NCI-H510A treated with DMSO at 0.1 percent for 48 hours (cell line): ENCODE measurements at regions not wholly inside any gene's neighbourhood (a gene's known extent, or its start where the extent isn't known, plus 50 kb on each side); places are given as distances from the start of the nearest gene placed in this dataset.

Experiments
- DNase-seq: peaks from one replicate; lab custom pipeline; 2025; lab: John Stamatoyannopoulos, UW

DNA sequence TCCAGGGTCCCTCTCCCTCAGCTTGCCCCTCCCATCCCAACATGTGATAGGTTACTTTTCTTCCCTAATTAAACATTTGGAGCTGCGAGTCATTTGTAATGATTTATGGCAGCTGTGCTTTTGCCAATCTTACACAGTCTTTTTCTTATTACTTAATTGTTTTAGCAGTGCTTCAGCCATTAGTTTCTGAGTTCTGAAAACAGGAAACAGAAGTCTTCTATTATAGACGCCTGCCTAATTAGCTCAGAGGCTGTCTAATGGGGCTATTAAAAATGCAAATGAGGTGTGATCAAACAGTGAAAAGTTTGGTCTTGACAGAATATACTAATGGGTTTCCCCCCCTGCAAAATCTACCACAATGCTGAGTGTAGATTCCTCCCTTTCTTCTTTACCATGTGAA, 388.3 kb upstream of the CELF4 start:
- no peak for DNase-seq

DNA sequence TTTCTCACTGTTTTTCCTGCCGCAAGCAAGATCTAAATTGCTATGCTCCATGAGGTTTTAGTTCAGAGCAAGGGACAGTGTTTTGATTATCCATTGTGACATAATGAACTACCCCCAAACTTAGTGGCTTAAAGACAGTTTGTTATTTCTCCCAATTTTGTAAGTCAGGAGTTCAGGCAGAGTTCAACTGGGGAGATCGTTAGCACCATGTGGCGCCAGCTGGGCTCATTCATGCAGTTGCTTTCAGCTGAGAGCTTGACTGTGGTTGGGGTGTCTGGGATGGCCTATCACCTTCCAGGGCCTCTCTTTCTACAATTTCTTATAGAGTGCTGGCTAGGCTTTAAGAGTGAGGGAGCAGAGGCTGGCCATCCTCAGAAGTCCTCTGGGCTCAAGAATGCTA, 382.9 kb upstream of the CELF4 start:
- no peak for DNase-seq

DNA sequence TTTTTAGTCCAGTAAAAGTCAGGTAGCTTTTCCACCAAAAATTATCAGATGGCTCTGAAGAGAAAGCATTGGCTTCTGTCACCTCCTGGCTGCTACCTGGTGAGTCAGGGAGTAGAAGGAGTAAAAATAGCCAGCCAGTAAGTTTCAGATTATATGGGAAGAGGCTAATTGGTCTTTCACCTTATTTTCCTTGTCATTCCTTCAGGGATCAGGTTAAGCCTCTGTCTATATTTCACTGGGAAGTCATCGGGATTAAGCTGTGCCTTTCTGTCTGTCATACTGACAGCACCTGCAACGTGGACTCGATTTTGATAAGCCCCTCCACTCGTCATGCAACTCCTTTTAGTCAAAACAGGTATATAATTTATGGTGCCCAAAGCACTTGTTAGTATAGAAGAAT, 380.7 kb upstream of the CELF4 start:
- DNase-seq, result no peak

DNA sequence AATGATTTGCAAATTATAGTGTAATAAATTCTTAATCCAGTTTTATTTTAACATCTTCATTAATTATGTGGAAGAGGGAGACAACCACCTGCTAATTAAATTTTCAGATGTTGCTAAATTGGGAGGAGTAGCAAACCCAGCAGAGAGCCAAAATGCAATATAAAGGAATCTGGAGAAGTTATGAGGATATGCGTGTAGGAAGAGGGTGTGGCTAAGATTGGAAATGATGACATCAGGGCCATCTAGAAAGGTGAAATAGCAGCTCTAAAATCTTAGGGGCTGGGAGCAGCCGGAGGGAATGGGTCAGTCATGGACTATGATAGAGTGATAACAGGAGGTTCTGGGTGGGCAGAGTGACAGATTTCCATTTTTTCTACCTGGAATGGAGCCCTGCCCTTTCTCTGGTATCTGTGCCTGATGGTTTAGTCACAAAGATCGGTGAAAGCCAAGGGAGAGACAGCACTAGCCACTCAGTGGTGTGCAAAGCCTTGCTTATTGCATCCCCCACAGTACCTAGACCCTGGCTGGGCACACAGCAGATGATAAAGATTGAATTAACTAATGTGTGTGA, 379.2 kb upstream of the CELF4 start:
- DNase-seq, result no peak

DNA sequence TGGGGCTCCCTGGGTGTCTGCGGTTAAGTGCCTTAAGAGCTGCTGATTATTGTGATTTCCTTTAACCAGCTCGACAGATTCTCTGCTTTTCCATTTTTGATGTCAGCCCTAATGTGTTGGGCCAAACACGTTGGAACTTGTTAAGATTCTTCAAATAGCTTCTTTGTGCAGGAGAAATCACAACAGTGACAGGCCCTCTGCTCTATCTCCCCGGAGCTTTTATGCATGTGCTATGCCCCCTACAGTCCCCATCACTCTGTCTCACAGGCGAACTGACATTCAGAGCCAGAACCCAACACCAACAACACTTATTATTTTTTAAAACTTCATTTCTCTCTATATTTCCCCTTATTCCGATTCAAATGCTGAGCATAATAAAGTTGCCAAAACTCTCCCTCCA, 371.7 kb upstream of the CELF4 start:
- DNase-seq, result no peak

DNA sequence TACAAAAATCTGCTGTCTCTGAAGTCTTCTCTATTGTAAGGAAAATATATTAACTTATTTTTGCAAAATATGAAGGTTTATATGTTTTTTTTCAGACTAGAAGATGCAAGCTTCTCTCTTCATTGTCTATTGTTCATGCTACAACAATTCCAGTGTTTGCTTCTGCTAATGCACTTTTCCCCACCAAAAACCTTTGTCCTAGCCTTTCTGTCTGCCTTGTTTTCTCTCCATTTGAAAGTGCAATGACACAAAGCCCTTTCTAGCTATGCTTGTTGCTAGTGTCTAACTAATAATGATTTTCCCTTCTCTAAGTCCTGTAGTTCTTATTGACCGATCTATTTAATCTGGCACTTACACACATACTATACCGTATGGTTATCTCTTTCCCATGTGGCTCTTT, 369.5 kb upstream of the CELF4 start:
- no peak for DNase-seq

DNA sequence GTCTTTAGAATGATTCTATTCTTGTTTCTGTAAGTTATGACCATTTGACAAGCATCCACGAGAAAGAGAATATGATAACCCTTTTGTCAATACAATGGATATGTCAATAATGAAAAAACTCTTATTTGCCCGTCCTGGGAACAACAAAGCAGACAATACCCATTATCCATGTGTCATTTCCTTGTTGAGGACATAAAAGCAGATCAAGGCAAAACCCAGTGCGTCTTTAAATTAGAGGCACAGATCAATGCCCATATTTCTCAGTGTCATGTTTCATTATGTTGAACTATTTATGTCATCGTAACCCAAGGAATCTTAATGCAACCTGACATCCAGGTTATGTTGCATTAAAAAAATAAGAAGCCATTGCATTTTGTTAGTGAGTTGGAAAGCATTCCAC, 365.0 kb upstream of the CELF4 start:
- no peak for DNase-seq

DNA sequence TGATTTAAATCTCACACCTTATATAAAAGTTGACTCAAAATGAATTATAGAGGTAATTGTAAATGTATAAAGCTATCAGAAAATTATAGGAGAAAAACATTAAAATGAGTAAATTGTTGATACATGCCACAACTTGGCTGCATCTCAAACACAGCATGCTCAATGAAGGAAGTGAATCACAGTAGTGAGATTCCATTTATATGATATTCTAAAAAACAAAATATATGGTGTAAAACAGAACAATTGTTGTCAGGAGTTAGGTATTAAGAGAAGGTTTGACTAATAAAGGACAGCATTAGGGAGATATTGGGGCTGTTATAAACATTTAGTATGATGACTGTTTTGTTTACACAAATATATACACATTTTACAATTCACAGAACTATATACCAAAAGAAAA, 356.6 kb upstream of the CELF4 start:
- DNase-seq, result no peak

DNA sequence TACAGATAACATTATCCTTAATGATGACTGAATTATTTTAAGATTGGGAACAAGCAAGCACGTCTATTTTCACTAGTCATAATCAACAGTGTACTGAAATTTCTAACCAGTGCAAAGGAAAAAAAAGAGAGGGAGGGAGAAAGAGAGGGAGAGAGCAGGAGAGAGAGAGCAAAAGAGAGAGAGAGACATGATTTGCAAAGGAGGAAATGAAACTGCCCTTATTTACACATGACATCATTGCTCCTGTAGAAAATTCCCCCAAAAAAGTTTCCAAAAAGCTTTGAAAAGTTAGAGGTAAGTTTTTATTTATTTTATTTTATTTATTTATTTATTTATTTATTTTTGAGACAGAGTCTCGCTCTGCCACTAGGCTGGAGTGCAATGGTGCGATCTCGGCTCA, 355.3 kb upstream of the CELF4 start:
- DNase-seq, result no peak

DNA sequence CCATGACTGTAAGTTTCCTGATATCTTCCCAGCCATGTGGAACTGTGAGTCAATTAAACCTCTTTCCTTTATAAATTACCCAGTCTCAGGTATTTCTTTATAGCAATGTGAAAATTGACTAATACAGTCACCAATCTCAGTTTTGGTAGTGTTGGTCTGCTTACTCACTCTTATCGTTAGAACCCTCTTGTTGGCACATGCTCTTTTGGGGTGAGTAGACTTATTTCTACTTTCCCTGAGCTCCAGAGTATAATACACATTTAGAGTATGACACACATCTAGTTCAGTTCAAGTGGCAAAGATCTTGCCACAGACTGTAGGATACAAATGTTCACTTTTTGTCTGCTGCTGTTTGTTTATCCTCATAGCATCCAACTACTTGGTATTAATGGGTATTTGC, 347.5 kb upstream of the CELF4 start:
- DNase-seq, result no peak

DNA sequence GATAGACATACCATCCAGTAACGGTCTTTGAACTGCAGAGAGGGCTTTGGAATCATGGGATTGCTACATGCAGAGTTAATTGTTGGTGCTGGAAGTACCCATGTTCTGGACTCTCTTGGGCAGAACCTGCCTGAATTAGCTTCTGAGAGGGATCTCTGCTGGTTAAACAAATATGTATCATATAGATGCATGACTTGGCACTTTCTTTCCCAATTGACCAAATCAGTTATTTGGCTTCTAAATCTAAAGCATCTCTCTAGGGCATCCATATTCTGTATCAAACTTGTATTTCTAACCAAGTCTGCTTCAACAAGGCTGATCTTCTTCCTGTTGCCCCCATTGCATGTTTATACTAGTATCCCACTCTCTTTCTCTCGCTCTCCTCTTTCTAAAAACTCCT, 336.7 kb upstream of the CELF4 start:
- DNase-seq, result no peak

DNA sequence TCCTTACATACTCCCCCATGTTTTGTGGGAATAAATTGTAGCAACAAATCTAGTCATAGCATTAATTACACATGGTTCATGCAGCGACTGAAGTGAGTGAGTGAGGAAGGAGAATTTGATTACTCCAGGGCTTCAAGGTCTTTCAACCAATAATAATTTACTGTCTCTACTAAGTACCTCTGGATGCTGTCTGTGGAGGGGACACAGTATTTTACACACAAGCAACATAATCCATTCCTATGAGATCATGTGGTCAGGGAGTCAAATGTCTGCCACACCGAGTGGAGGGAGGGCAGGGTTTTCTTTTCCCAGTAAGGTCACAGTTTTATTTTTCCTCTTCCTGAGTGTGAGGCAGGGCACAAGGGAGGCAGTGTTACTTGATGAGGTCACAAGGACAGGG, 334.7 kb upstream of the CELF4 start:
- DNase-seq, result no peak

DNA sequence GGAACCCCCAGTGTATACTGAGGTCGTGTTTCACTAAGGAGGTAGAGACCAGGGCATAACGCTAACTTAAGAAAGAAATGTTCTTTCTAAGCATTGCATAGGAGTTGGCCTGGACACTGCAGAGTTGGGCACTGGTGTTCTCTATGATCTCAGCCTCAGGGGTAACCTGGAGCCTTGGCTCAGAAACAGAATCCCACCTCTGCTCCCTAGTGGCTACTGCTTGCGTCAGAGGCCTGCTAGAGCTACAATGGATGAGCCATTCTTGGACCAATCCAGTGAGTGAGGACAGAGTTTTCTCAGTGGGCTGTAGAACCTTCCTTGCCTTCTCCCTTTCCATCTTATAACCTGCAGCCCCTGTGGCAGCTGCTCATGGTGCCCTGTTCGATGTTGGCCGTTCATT, 324.4 kb upstream of the CELF4 start:
- DNase-seq, result no peak

DNA sequence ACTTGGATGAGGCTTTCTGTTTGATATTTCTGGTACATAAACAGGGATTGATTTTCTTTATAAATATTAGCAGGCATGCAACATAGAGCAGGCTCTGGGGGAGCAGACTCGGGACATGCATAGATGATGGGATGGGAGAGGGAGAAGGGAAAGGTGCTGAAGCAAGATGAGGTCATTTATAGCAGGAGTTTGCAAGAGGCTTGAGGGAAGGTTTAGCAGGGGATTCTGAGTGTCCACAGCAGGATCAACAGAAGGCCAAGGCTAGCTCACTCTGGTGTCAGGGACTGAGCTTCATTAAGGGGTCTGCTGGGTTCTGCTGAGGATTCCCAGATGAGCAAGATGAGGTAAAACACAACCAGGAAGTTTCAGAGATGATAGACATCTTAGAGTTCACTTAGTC, 309.1 kb upstream of the CELF4 start:
- no peak for DNase-seq

DNA sequence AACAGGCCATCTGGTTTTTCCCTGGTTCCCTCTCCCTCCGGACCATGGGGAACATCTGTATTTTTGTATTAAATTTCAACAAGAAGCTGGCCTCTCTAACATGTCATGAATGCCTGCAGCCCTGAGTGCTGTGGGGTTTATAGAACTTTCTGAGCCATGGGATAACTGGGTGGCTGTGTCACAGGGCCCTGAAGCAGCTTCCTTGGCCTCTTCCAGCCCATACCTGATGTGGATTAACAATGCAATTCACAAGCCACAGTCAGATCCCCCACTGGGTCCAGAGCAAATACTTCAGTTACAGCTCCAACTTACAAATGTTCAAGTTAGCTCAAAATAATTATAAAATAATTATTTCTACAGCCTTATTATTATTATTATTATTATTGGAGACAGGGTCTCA, 307.8 kb upstream of the CELF4 start:
- DNase-seq, result no peak

DNA sequence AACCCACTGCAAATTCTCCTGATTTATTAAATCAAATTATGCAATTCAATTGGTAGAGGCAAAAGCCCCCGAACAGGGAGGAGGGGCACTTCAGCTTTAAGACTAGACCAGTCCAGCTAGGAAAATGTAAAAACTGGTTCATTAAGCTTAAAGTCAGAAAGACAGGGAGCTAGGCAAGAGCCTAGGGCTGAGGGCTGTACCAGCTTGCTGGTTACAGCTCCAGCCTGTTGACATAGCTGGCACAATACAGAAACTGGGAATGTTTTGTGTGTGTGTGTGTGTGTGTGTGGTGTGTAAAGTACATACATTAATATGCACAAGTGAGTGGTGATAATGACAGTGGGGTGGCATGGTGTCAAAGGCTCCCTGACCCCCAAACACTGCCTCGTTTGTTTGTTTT, 307.0 kb upstream of the CELF4 start:
- DNase-seq, result no peak

DNA sequence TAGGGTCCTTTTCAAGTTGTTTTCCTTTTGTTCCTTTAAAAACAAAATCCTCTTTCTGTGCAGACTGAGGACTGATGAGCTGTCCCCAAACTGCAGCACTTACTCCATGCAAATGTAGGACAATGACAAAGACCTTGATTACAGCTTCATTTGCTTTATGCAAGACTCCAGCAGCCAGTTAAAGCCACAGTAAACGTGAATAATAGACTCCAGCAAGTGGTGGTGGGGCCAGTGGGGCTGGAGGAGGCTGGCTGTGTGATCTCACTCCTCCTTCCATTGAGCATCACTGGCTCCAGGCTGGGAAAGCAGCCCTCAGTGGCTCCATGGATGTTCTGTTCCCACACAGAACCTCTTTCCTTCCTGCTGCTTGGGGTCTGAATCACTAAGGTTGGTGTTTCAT, 306.0 kb upstream of the CELF4 start:
- no peak for DNase-seq

DNA sequence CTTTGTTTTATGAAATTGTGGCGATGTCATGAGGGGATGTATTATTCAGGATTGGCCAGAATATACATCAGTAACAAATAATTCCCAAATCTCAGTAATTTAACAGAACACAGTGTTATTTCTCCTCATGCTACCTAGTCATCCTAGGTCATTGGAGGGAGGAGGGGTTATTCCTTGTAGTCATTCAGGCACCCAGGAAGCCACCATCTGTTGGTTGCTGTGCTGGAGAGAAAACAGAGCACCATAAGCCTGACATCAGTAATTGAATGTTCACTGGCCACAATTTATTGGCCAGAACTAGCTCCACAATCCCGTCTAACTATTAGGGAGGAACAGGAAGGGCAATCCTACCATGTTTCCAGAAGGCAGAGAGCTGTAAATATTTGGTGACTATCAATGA, 303.5 kb upstream of the CELF4 start:
- DNase-seq, result no peak

DNA sequence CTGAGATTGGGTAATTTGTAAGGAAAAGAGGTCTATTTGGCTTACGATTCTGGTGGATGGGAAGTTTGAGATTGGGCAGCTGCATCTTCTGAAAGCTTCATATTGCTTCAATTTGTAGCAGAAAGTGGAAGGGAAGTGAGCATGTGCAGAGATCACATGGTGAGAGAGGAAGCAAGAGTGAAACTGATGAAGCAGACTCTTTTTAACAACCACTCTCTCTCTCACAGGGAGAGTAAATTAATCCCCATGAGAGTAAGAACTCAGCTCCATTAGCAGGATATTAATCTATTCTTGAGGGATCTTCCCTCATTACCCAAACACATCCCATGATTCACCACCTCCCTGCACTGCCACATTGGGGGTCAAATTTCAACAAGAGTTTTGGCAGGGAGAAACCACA, 298.5 kb upstream of the CELF4 start:
- DNase-seq, result no peak

DNA sequence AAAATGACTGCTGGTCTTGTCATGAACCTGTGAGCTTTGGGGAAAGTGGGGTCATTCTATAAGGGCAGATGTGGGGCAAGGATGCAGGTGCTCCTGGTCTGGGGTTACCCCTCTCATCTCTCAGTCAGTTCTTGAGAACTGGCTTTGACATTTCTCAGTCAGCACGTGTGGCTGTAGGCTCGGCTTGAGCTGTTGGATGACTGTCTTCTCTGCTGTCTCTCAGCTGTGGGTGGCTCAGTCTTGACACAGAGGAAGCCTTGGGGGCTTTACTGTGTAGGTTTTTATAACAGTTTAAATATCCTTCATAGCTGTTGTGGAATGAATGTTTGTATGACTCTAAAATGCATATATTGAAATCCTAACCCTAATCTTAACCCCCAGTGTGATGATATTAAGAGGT, 296.4 kb upstream of the CELF4 start:
- DNase-seq, result no peak

DNA sequence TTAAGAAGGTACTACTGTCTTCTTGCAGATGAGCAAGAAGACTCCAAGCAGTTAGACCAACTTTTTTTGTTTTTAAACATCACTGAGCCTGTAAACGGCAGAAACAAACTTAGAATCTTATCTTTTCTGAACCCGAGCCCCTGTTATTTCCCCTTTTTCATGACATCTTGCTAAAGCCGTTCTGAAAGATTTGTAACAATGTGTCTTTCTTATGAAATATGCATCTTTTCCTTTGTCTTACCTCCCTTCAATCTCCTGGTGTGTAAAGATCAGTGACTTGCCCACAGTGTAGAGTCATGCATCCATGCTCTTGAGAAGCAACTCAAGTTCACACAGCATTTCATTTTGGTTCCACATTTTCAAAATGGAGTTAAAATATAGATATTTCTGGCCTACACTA, 288.8 kb upstream of the CELF4 start:
- no peak for DNase-seq

DNA sequence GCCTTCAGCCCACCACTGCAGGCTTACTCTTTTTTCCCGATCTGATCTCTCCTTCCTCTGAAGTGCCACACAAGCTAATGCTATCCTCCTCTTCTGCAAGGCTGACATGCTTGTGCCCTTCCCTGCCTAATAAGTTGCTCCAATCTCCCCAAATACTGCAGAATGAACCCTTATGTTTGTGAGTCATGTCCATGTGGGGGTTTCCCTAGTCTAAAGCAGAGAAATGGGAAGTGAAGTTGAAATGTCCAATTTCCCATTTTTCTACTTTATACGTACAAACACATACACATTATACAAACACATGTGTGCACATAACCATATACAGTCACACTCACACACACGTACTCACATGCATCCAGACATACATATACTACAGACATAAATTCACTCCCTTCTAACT, 288.1 kb upstream of the CELF4 start:
- DNase-seq, result no peak

DNA sequence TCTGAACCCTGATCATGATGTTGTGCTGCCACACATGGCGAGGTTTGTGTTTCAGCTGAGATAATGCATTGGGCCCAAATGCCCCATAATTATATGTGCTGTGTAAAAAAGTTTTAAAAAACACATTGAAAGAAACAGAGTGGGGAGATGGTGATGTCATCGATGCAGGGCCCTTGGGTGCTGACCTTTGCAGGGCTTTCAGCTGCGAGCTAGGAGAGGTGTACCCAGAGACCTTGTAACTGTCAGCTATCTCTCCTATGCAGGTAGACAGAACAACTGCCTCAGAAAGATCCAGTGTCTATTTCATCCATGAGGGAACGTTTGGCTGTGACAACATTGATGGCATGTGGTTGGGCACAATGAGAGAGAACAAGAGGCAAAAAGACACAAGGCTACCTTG, 286.9 kb upstream of the CELF4 start:
- no peak for DNase-seq

DNA sequence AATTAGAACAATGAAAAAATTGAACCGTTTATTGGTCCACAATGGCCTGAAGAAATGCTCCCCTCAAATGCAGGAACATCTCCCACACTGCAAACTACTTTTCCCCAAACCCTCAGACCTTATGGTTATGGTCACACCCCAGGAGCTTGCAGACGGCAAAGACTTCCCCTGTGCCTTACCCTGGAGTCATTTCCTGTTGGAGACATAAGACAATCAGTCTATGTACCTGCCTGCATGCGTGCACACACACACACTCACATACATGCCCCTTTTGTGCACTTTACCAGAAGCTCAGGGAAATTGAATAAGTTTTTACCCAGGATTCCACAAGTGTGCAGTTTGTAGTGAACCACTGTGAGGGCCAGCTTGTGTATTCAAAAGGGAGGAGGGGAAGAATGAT, 281.9 kb upstream of the CELF4 start:
- no peak for DNase-seq

DNA sequence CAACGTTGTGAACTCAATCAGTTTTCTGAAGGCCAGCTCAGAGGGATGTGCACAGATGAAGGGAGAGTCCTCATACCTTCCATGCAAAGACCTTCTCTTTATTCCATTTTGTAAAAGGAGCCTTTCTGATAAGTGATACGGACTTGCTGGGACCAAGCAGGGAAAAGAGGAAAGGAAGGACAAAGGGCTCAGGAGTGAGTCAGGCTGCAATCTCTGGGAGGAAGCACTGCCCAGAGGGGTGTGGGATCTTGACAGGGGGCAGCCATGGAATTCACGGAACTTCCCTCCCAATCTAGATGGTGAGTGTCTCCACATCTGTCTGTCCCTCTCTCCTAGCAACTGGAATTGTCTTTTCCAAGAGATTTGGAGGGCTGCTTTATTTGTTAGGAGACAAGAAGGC, 281.4 kb upstream of the CELF4 start:
- DNase-seq, result no peak
